ENCODE measurements at regions not wholly inside any gene's neighbourhood (a gene's known extent, or its start where the extent isn't known, plus 50 kb on each side); places are given as distances from the start of the nearest gene placed in this dataset.

DNA sequence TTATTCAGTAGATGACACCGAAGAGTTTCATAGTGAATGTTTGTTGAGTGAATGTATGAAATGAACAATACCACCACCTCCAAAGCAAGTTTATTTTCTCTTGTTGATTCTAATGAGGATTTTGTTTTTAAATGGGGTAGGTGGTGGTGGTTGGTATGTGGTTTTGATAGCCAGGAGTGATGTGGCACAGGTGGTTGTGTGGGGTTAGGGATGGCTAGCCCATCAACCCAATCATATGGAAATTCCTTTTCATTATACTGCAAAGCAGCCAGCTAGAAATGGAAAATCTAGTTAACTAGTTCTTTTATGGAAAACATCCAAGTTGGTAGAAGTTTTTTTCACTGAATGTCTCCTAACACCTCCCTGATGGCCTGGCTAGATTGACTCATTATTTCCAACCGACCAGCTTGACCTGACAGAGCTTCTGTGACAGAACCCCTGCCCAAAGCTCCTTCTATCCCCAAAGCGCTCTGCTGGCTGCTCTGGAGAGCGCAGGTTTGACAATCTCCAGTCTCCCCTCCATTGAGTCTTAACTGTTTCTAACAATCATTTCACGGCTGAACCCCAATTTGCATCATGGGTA lies 376.9 kb downstream of the MTX2 start:
- no peak overlapping the region for H3K27ac Mint-ChIP-seq (ENCODE audit: unreplicated experiment)
- H3K36me3 Mint-ChIP-seq (ENCODE audit: insufficient read depth, unreplicated experiment) = no peaks in the 10 kb centered on the region
- CTCF ChIA-PET = no interaction called here
- TF ChIP-seq, protein P1, sequence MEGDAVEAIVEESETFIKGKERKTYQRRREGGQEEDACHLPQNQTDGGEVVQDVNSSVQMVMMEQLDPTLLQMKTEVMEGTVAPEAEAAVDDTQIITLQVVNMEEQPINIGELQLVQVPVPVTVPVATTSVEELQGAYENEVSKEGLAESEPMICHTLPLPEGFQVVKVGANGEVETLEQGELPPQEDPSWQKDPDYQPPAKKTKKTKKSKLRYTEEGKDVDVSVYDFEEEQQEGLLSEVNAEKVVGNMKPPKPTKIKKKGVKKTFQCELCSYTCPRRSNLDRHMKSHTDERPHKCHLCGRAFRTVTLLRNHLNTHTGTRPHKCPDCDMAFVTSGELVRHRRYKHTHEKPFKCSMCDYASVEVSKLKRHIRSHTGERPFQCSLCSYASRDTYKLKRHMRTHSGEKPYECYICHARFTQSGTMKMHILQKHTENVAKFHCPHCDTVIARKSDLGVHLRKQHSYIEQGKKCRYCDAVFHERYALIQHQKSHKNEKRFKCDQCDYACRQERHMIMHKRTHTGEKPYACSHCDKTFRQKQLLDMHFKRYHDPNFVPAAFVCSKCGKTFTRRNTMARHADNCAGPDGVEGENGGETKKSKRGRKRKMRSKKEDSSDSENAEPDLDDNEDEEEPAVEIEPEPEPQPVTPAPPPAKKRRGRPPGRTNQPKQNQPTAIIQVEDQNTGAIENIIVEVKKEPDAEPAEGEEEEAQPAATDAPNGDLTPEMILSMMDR (IDR thresholded peaks at IDR 0.05; ENCODE audit: unreplicated experiment) = no peak
- no peaks in the 10 kb centered on the region for H3K9me3 Mint-ChIP-seq (ENCODE audit: low read depth, unreplicated experiment)
- intact Hi-C loops (cut with micrococcal nuclease; ENCODE audit: unreplicated experiment) = no loop called here
- no peaks in the 10 kb centered on the region for H3K4me1 Mint-ChIP-seq (ENCODE audit: low read depth, unreplicated experiment)
- no TSS peak for BruUV-seq (replicated peaks)
- no peak for DNase-seq
- H3K27me3 Mint-ChIP-seq (ENCODE audit: unreplicated experiment) = no peaks in the 10 kb centered on the region
- H3K4me3 Mint-ChIP-seq (ENCODE audit: low read depth, unreplicated experiment) = no peak overlapping the region

DNA sequence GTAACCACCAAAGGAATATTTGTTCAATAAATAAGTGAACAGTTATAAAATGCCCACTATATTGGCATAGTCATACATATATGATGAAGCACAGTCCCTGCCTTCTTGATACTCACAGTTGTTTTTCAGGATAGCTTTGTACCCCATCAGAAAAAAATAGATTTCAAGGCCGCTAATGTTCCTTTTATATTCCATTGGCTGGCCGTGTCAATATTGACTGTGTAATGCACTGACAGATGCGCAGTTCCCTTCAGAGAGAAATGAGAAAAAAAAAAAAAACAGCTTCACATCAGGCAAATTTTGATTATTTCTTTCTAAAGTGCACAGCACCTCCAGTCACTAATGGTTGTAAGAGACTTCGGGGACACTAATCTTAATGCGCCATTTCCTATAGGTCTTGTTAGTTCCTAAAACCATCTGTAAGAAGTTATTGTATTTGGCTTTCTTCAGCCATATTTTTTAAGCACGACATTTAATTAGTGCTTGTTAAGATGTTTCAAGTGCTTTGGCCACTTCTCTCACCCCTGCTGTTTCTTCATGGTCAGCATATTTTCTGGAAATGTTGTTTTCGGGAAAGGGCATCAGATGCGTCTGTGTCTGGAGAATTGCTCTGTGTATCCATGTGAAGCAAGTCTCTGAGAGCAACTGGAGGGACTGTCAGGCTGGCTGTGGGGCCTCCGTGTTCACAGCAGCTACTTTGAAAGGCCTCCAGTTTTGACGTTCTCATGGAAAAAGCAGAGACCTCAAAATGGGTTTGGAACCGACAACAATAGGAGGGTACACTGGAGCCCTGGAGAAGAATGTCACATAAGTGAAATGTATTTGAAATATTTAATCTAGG lies 378.3 kb downstream of the MTX2 start:
- BruUV-seq (replicated peaks) = no TSS peak
- Mint-ChIP-seq H3K4me1 (ENCODE audit: low read depth, unreplicated experiment) (no peaks in the 10 kb centered on the region), H3K4me3 (ENCODE audit: low read depth, unreplicated experiment) (no peak overlapping the region), H3K27me3 (ENCODE audit: unreplicated experiment) (no peaks in the 10 kb centered on the region), H3K36me3 (ENCODE audit: insufficient read depth, unreplicated experiment) (no peaks in the 10 kb centered on the region), H3K9me3 (ENCODE audit: low read depth, unreplicated experiment) (no peaks in the 10 kb centered on the region), H3K27ac (ENCODE audit: unreplicated experiment) (no peak overlapping the region)
- no peak for DNase-seq
- intact Hi-C loops (cut with micrococcal nuclease; ENCODE audit: unreplicated experiment) = no loop called here
- CTCF ChIA-PET = no interaction called here
- TF ChIP-seq, protein P1 (IDR thresholded peaks at IDR 0.05; ENCODE audit: unreplicated experiment) = no peak

DNA sequence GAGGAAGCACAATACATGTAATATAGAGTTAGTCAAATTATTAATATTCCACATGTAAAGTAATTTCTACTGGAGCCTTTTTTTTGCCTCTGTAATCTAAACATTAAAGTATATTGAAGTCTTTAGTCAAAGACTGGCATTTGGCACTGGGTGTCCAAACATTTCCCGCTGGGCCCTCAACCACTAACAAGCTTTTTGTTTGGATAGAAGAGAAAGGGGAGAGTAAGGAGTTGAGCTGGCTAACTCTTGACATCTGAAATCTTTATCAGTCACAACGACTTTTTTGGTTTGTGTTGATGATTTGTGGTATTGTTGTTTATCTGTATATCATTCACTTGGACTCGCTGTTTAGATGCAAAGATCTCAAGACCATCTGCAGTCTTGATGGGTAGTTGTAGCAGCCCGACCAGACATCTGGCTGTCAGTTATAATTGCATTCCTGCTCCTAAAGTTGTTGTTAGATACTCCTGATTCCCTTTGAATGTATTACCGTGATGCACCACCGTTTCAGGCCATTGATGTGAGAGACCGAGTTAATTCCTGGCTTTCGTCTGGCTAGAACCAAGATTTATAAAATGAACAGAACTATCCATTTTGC lies 379.6 kb downstream of the MTX2 start:
- intact Hi-C loops (cut with micrococcal nuclease; ENCODE audit: unreplicated experiment) = no loop called here
- CTCF ChIA-PET = no interaction called here
- H3K27me3 Mint-ChIP-seq (ENCODE audit: unreplicated experiment) = no peaks in the 10 kb centered on the region

DNA sequence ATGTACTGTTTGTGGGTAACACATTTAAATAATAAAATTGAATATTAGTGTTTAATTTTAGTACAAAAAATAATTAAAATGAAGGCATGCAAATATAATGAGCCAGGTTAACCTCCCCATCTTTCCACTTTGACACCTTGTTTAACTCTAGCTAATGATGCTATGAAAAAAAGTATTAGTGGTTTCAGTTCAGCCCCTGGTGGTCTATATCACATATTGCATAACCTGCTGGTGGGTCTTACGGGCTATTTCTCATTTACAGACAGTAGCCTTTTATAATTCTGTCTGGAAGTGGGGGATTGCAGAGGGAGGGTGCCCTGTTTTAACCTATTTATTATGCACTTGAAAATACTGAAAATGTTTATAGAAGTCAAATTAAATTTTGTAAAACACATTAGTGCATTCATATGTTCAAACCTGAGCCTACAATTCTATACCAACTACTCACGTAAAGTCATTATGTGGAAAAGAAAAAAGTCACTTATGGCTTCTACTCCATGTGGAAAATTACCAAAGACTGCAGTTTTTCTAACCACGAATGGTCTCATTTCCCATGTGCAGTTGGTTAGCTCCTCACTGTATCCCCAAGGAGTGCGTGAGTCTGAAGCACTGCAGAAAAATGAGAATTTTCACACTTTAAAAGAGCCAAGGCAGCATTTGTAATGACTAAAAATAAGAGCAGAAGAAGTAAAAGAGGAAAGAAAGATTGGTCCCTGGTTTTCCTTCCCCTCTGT lies 381.0 kb downstream of the MTX2 start:
- no peaks in the 10 kb centered on the region for H3K4me1 Mint-ChIP-seq (ENCODE audit: low read depth, unreplicated experiment)
- TF ChIP-seq, protein P1 (IDR thresholded peaks at IDR 0.05; ENCODE audit: unreplicated experiment) = no peak
- no peak overlapping the region for H3K4me3 Mint-ChIP-seq (ENCODE audit: low read depth, unreplicated experiment)
- no peak overlapping the region for H3K27ac Mint-ChIP-seq (ENCODE audit: unreplicated experiment)
- no peaks in the 10 kb centered on the region for H3K36me3 Mint-ChIP-seq (ENCODE audit: insufficient read depth, unreplicated experiment)
- no peaks in the 10 kb centered on the region for H3K27me3 Mint-ChIP-seq (ENCODE audit: unreplicated experiment)
- intact Hi-C loops (cut with micrococcal nuclease; ENCODE audit: unreplicated experiment) = loop anchor here (5.0 kb wide), 1 partner anchor 193 kb away; no protein-coding TSS in a partner anchor
- no TSS peak for BruUV-seq (replicated peaks)
- CTCF ChIA-PET = interaction anchor here (0.7 to 3.3 kb wide), 3 partner anchors 96 to 510 kb away, joined by 3 to 19 read pairs (median 16); no protein-coding TSS in a partner anchor
- no peak for DNase-seq
- H3K9me3 Mint-ChIP-seq (ENCODE audit: low read depth, unreplicated experiment) = no peaks in the 10 kb centered on the region

More for the DNA sequence above, 379.6 kb downstream of the MTX2 start:
- TF ChIP-seq, protein P1 (IDR thresholded peaks at IDR 0.05; ENCODE audit: unreplicated experiment) = no peak
- Mint-ChIP-seq H3K4me3 (ENCODE audit: low read depth, unreplicated experiment) (no peak overlapping the region), H3K9me3 (ENCODE audit: low read depth, unreplicated experiment) (no peaks in the 10 kb centered on the region), H3K4me1 (ENCODE audit: low read depth, unreplicated experiment) (no peaks in the 10 kb centered on the region), H3K36me3 (ENCODE audit: insufficient read depth, unreplicated experiment) (no peaks in the 10 kb centered on the region), H3K27ac (ENCODE audit: unreplicated experiment) (no peak overlapping the region)
- BruUV-seq (replicated peaks) = no TSS peak
- DNase-seq = no peak

All from Calu3 (cell line).